H1 (cell line): ENCODE measurements at regions not wholly inside any gene's neighbourhood (a gene's known extent, or its start where the extent isn't known, plus 50 kb on each side); places are given as distances from the start of the nearest gene placed in this dataset.

ENCODE experiments used
- CTCF ChIA-PET: fragments of 300-600 bp; sonication (Branson Sonifier 250); formaldehyde crosslinking; loops from one replicate; lab custom pipeline; 2021; ENCODE audit not compliant: partially characterized antibody; lab: Charles Lee
- POLR2A ChIA-PET: fragments of 300-600 bp; sonication (Branson Sonifier 250); formaldehyde crosslinking; loops from one replicate; lab custom pipeline; 2021; ENCODE audit warnings: inconsistent platforms; ENCODE audit not compliant: partially characterized antibody; lab: Charles Lee
- DNase-seq, 2 experiments: peaks; one replicate each; pipeline versions ENCODE4 v3.0.0 to v3.0.0-alpha.2; 2010 to 2022; ENCODE audit warnings: low spot score in 2 of 2, low read depth in 1 of 2, mixed read lengths in 1 of 2
- FAIRE-seq: peaks from 2 replicates; lab custom pipeline; 2011; peaks lifted over from hg19 to GRCh38; lab: Jason Lieb, UNC
- H2AFZ ChIP-seq: 2 replicates; pipeline ENCODE4 v1.8.1; 2012; ENCODE audit warnings: low read length, inconsistent platforms
- H2AK5ac ChIP-seq: 2 replicates; pipeline ENCODE4 v1.6.1; 2013; ENCODE audit warnings: low read depth, low read length
- H2BK120ac ChIP-seq: replicated peaks from 2 replicates; pipeline ENCODE3; 2013; ENCODE audit warnings: low read depth, low read length, inconsistent platforms
- H2BK12ac ChIP-seq: 2 replicates; pipeline ENCODE4 v1.6.1; 2013; ENCODE audit warnings: low read depth, low read length
- H2BK15ac ChIP-seq: 2 replicates; pipeline ENCODE4 v1.6.1; 2013; ENCODE audit warnings: low read length
- H2BK20ac ChIP-seq: 2 replicates; pipeline ENCODE4 v1.6.1; 2013; ENCODE audit warnings: low read length
- H2BK5ac ChIP-seq: 2 replicates; pipeline ENCODE4 v1.6.1; 2013; ENCODE audit warnings: low read depth, low read length
- H3K14ac ChIP-seq: 2 replicates; pipeline ENCODE4 v1.6.1; 2013; ENCODE audit warnings: inconsistent platforms; ENCODE audit not compliant: insufficient read length
- H3K18ac ChIP-seq: 2 replicates; pipeline ENCODE4 v1.6.1; 2013; ENCODE audit warnings: low read length; ENCODE audit errors: extremely low read depth
- H3K23ac ChIP-seq: 2 replicates; pipeline ENCODE4 v1.6.1; 2013; ENCODE audit warnings: inconsistent platforms; ENCODE audit not compliant: insufficient read length
- H3K23me2 ChIP-seq: 2 replicates; pipeline ENCODE4 v1.6.1; 2013; ENCODE audit warnings: low read depth, low read length
- H3K27ac ChIP-seq: 2 replicates; pipeline ENCODE4 v1.6.1; 2011; ENCODE audit warnings: low read depth, low read length, inconsistent platforms
- H3K27me3 ChIP-seq, 4 experiments: replicated peaks in 1 of 4; 1 replicate in 1 of 4; 2 replicates in 3 of 4; pipeline versions ENCODE4 v1.6.1 to v1.8.1; 2011 to 2013; ENCODE audit warnings: low read length in 3 of 4, mild to moderate bottlenecking in 3 of 4, inconsistent platforms in 2 of 4, mixed read lengths in 2 of 4, moderate library complexity in 1 of 4; ENCODE audit not compliant: control insufficient read depth in 3 of 4, insufficient read depth in 3 of 4; ENCODE audit errors: extremely low read depth in 1 of 4
- H3K36me3 ChIP-seq, 4 experiments: 2 replicates each; pipeline versions ENCODE4 v1.6.1 to v1.8.1; 2011 to 2013; ENCODE audit warnings: mild to moderate bottlenecking in 4 of 4, low read length in 3 of 4, moderate library complexity in 2 of 4, control low read depth in 1 of 4, inconsistent platforms in 1 of 4; ENCODE audit not compliant: insufficient read depth in 4 of 4, control insufficient read depth in 2 of 4
- H3K4ac ChIP-seq: replicated peaks from 2 replicates; pipeline ENCODE3; 2013; ENCODE audit warnings: low read length, low read depth, mixed read lengths, inconsistent platforms; ENCODE audit not compliant: insufficient read length
- H3K4me1 ChIP-seq, 4 experiments: replicated peaks in 1 of 4; 1 replicate in 1 of 4; 2 replicates in 3 of 4; pipeline versions ENCODE4 v1.6.1 to v1.8.1; 2011 to 2013; ENCODE audit warnings: low read length in 3 of 4, inconsistent platforms in 2 of 4, mixed read lengths in 1 of 4; ENCODE audit not compliant: insufficient read depth in 4 of 4, control insufficient read depth in 3 of 4
- H3K4me2 ChIP-seq, 2 experiments: 2 replicates each; pipeline versions ENCODE4 v1.6.1 to v1.8.1; 2011 to 2013; ENCODE audit warnings: low read depth in 2 of 2, low read length in 2 of 2, control low read depth in 1 of 2, inconsistent platforms in 1 of 2, mild to moderate bottlenecking in 1 of 2; ENCODE audit not compliant: insufficient read depth in 1 of 2
- H3K4me3 ChIP-seq, 4 experiments: fragments of 200-600, 300-600 bp in 1 of 4; sonication (generic), shearing (Covaris generic), sonication (Bioruptor Twin) in 1 of 4; 2 replicates each; pipeline versions ENCODE4 v1.5.1 to v1.8.1; 2011 to 2016; ENCODE audit warnings: low read length in 4 of 4, low read depth in 3 of 4, control low read depth in 2 of 4, inconsistent platforms in 2 of 4, mild to moderate bottlenecking in 2 of 4, mixed read lengths in 1 of 4, moderate library complexity in 1 of 4; ENCODE audit not compliant: insufficient read depth in 2 of 4; ENCODE audit errors: extremely low read depth in 1 of 4
- H3K56ac ChIP-seq: replicated peaks from 2 replicates; pipeline ENCODE3; 2013; ENCODE audit warnings: low read depth, mild to moderate bottlenecking, mixed read lengths, low read length, inconsistent platforms; ENCODE audit not compliant: insufficient read length
- H3K79me1 ChIP-seq: 2 replicates; pipeline ENCODE4 v1.6.1; 2013; ENCODE audit warnings: low read depth, low read length, control low read depth
- H3K79me2 ChIP-seq, 2 experiments: 2 replicates each; pipeline versions ENCODE4 v1.6.1 to v1.8.1; 2012 to 2013; ENCODE audit warnings: low read length in 2 of 2, mild to moderate bottlenecking in 2 of 2, inconsistent platforms in 1 of 2; ENCODE audit not compliant: insufficient read depth in 2 of 2, control insufficient read depth in 1 of 2
- H3K9ac ChIP-seq, 4 experiments: replicated peaks in 1 of 4; 1 replicate in 1 of 4; 2 replicates in 3 of 4; pipeline versions ENCODE4 v1.6.1 to v1.8.1; 2011 to 2013; ENCODE audit warnings: low read depth in 3 of 4, low read length in 3 of 4, control low read depth in 2 of 4, mild to moderate bottlenecking in 2 of 4, moderate library complexity in 2 of 4, inconsistent platforms in 1 of 4; ENCODE audit errors: extremely low read depth in 1 of 4
- H3K9me3 ChIP-seq, 2 experiments: 2 replicates each; pipeline versions ENCODE4 v1.6.1 to v1.8.1; 2012 to 2013; ENCODE audit warnings: mild to moderate bottlenecking in 2 of 2, moderate library complexity in 2 of 2, control low read depth in 1 of 2, inconsistent platforms in 1 of 2, low read depth in 1 of 2, low read length in 1 of 2, mixed read lengths in 1 of 2; ENCODE audit not compliant: insufficient read depth in 2 of 2
- H4K20me1 ChIP-seq, 2 experiments: replicated peaks in 1 of 2; 2 replicates each; pipeline versions ENCODE3 to v1.8.1; 2011 to 2013; ENCODE audit warnings: inconsistent platforms in 2 of 2, low read length in 2 of 2, mild to moderate bottlenecking in 1 of 2; ENCODE audit not compliant: insufficient read depth in 2 of 2, control insufficient read depth in 1 of 2
- H4K5ac ChIP-seq: 2 replicates; pipeline ENCODE4 v1.6.1; 2013; ENCODE audit warnings: low read length, low read depth, mixed read lengths, inconsistent platforms; ENCODE audit not compliant: insufficient read length
- H4K8ac ChIP-seq: 2 replicates; pipeline ENCODE4 v1.8.0; 2013; ENCODE audit warnings: mild to moderate bottlenecking, moderate library complexity, low read length, inconsistent platforms; ENCODE audit not compliant: insufficient read depth; ENCODE audit errors: extremely low read depth
- H4K91ac ChIP-seq: replicated peaks from 2 replicates; pipeline ENCODE3; 2013; ENCODE audit warnings: low read length, mixed read lengths, inconsistent platforms; ENCODE audit not compliant: insufficient read length
- BACH1 ChIP-seq: IDR thresholded peaks from 2 replicates; pipeline ENCODE4 v1.6.1; 2012; ENCODE audit warnings: low read length, improper control_type of control experiment
- EZH2 ChIP-seq: fragments of 200-600 bp; sonication (generic); IDR thresholded peaks from 2 replicates; pipeline ENCODE4 v1.7.1; 2012; ENCODE audit warnings: low read depth, mild to moderate bottlenecking, moderate library complexity, low read length, inconsistent platforms; ENCODE audit not compliant: severe bottlenecking
- HDAC2 ChIP-seq, 2 experiments: fragments of 300-600 bp in 1 of 2; sonication (generic) in 1 of 2; IDR thresholded peaks; 2 replicates each; pipeline ENCODE4 v1.6.1; 2011 to 2012; ENCODE audit warnings: low read depth in 2 of 2, low read length in 2 of 2, mild to moderate bottlenecking in 2 of 2, moderate library complexity in 2 of 2, borderline replicate concordance in 1 of 2, inconsistent platforms in 1 of 2
- POLR2A ChIP-seq, 2 experiments: IDR thresholded peaks; 1 replicate in 1 of 2; 2 replicates in 1 of 2; pipeline ENCODE4 v1.6.1; 2011; ENCODE audit warnings: low read depth in 2 of 2, low read length in 2 of 2, mild to moderate bottlenecking in 2 of 2; ENCODE audit errors: control extremely low read depth in 1 of 2
- RAD21 ChIP-seq, 2 experiments: IDR thresholded peaks in 1 of 2; conservative IDR thresholded peaks in 1 of 2; 2 replicates each; pipeline ENCODE4 v1.6.1; 2011; ENCODE audit warnings: low read depth in 2 of 2, low read length in 2 of 2, improper control_type of control experiment in 1 of 2, inconsistent platforms in 1 of 2, mild to moderate bottlenecking in 1 of 2, moderate library complexity in 1 of 2
- SIX5 ChIP-seq: IDR thresholded peaks from 2 replicates; pipeline ENCODE4 v1.6.1; 2011; ENCODE audit warnings: mild to moderate bottlenecking, low read depth, low read length
- SUZ12 ChIP-seq: fragments of 200-600 bp; sonication (generic); IDR thresholded peaks from 2 replicates; pipeline ENCODE4 v1.6.1; 2012; ENCODE audit warnings: mild to moderate bottlenecking, inconsistent platforms, low read length, moderate library complexity, mixed read lengths
- TAF1 ChIP-seq: IDR thresholded peaks from 2 replicates; pipeline ENCODE4 v1.6.1; 2011; ENCODE audit warnings: mild to moderate bottlenecking, low read depth, low read length
- TBP ChIP-seq: IDR thresholded peaks from 2 replicates; pipeline ENCODE4 v1.6.1; 2011; ENCODE audit warnings: low read depth, low read length, improper control_type of control experiment
- YY1 ChIP-seq: IDR thresholded peaks from 2 replicates; pipeline ENCODE4 v1.6.1; 2011; ENCODE audit warnings: low read depth, mild to moderate bottlenecking, low read length
- WGBS, 2 experiments: shearing (Covaris generic) in 1 of 2; methylation state at CpG; one replicate each; pipeline versions ENCODE4 v1.1.6 to v1.1.7; 2013 to 2015; ENCODE audit warnings: low lambda C conversion rate in 2 of 2, mixed read lengths in 2 of 2, inconsistent platforms in 1 of 2, low coverage in 1 of 2, missing lambda C conversion rate in 1 of 2; ENCODE audit not compliant: insufficient replicate concordance in 2 of 2, insufficient coverage in 1 of 2, insufficient read length in 1 of 2; ENCODE audit errors: extremely low coverage in 1 of 2, missing lambda C conversion rate in 1 of 2; 5-methylcytosine and 5-hydroxymethylcytosine counted together
- TF ChIP-seq, protein P1 (sequence below): IDR thresholded peaks from 2 replicates; pipeline ENCODE4 v1.6.1; 2012; ENCODE audit warnings: inconsistent platforms

DNA sequence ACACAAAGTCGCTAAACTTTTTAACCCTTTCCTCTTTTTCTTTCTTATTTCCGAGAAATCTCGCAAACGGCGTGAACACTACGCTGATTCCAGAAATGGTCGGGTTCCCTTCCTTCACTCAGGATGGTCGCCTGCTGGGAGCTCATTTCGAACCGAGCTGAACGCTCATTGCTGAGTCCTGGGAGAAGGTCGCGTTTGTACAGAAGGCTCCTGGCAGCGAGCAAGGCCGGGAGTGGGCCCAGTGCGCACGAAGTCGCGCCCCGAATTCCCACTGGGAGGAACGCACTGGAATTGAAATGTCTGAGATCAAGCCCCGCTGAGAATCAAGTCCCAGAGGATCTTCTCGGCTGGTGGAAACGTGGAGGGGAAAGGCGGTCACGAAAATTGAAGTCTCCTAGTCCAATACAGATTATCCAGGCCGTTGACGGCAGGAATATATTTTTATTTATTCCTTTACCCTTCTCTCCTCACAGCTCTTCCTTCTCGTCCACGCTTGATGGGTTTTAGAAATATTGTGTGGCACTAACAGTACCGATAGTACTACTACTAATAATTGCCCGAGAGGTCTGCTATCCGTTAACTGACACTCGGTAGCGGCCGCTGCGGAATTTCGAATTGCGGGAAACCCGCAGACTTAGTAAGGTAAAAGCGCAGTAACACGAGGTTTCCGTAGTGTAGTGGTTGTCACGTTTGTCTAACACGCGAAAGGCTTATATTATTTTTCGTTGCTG lies 207.2 kb upstream of the ZNF184 start:
- H3K23ac ChIP-seq: no peak overlapping the region
- no peak overlapping the region for H2BK12ac ChIP-seq
- H3K79me2 ChIP-seq: no peaks in the 10 kb centered on the region
- H4K20me1 ChIP-seq: no peaks in the 10 kb centered on the region
- no peaks in the 10 kb centered on the region for H3K9me3 ChIP-seq
- H4K91ac ChIP-seq: no peak overlapping the region
- no peak overlapping the region for H2BK15ac ChIP-seq
- 10% methylated on average over 47 of the region's 47 CpGs; no CpG with 5 or more reads in 1 of the 2 experiments for WGBS, 2 experiments
- no peak overlapping the region for H3K56ac ChIP-seq
- no peak for DNase-seq
- no peak overlapping the region for H4K5ac ChIP-seq
- no peak overlapping the region for H3K4ac ChIP-seq
- no peaks in the 10 kb centered on the region for H3K79me1 ChIP-seq
- no peak overlapping the region for H3K18ac ChIP-seq
- H3K27me3 ChIP-seq: peaks cover 2 to 33% (median 27%) of the 10 kb centered on the region in 4 experiments
- ChIA-PET POLR2A (interaction anchor here (0.9 to 1.6 kb wide), 2 partner anchors 157 to 533 kb away, joined by 3 read pairs; a partner anchor contains a TSS), CTCF (interaction anchor here (0.5 to 2.0 kb wide), 9 partner anchors 10 to 386 kb away, joined by 3 to 5 read pairs (median 4); no protein-coding TSS in a partner anchor)
- H3K14ac ChIP-seq: no peak overlapping the region
- no peak overlapping the region for H2AFZ ChIP-seq
- peak overlapping the region; percentile 62 to 73 (median 71); a peak in 7 of 8 replicates for H3K4me3 ChIP-seq
- no peak overlapping the region for H2BK120ac ChIP-seq
- H3K4me2 ChIP-seq: peak overlapping the region; percentile 81
- peaks cover 0 to 4% (median 0%) of the 10 kb centered on the region in 4 experiments; a peak in 2 of 7 replicates for H3K4me1 ChIP-seq
- H2BK5ac ChIP-seq: no peak overlapping the region
- H3K27ac ChIP-seq: no peak overlapping the region
- H2BK20ac ChIP-seq: no peak overlapping the region
- no peak overlapping the region for H2AK5ac ChIP-seq
- H3K36me3 ChIP-seq: no peaks in the 10 kb centered on the region
- no peak overlapping the region for H3K9ac ChIP-seq
- H3K23me2 ChIP-seq: peaks cover 16% of the 10 kb centered on the region; the same call in 1 of the 2 replicates
- no peak overlapping the region for H4K8ac ChIP-seq
- FAIRE-seq: no peak
- TF ChIP-seq EZH2: peak; percentile 54
- no peak for TF ChIP-seq YY1
- TF ChIP-seq TBP: no peak
- no peak for TF ChIP-seq SIX5
- TF ChIP-seq HDAC2 (IDR thresholded peaks at IDR 0.05; ENCODE audit: borderline replicate concordance in 1 of 2, low read depth in 2 of 2, low read length in 2 of 2): no peak
- peak; percentile 73; the same call in 1 of the 2 replicates for TF ChIP-seq SUZ12
- TF ChIP-seq, protein P1, sequence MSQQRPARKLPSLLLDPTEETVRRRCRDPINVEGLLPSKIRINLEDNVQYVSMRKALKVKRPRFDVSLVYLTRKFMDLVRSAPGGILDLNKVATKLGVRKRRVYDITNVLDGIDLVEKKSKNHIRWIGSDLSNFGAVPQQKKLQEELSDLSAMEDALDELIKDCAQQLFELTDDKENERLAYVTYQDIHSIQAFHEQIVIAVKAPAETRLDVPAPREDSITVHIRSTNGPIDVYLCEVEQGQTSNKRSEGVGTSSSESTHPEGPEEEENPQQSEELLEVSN: peak; percentile 22; the same call in 1 of the 2 replicates
- no peak for TF ChIP-seq TAF1
- no peak for TF ChIP-seq RAD21 (IDR thresholded peaks at IDR 0.05 in 1 of 2, conservative IDR thresholded peaks at IDR 0.05 in 1 of 2; ENCODE audit: low read depth in 2 of 2, low read length in 2 of 2)
- no peak for TF ChIP-seq BACH1
- no peak for TF ChIP-seq POLR2A (IDR thresholded peaks at IDR 0.05; ENCODE audit: control extremely low read depth in 1 of 2, low read depth in 2 of 2, low read length in 2 of 2)
